Left ventricle myocardium inferior (tissue), 1 donor: ENCODE measurements at regions not wholly inside any gene's neighbourhood (a gene's known extent, or its start where the extent isn't known, plus 50 kb on each side); places are given as distances from the start of the nearest gene placed in this dataset.
"Not testable (repeated sequence)": the region's sequence is repeated elsewhere in the genome, so short reads cannot be mapped to it uniquely, and the experiment has no call there.

Source experiments
- DNase-seq: peaks from one replicate; pipeline ENCODE4 v3.0.0-alpha.2; 2020
- H3K27ac ChIP-seq: fragments of 200-600 bp; replicated peaks from 2 replicates; pipeline ENCODE4 v1.8.0; 2021
- H3K27me3 ChIP-seq: fragments of 200-600 bp; 2 replicates; pipeline ENCODE4 v1.8.0; 2021; ENCODE audit warnings: low read depth
- H3K36me3 ChIP-seq: fragments of 200-600 bp; 2 replicates; pipeline ENCODE4 v1.8.0; 2021
- H3K4me1 ChIP-seq: fragments of 200-600 bp; 2 replicates; pipeline ENCODE4 v1.8.0; 2021
- H3K4me3 ChIP-seq: fragments of 200-600 bp; 2 replicates; pipeline ENCODE4 v1.8.0; 2021; ENCODE audit warnings: mild to moderate bottlenecking, moderate library complexity
- H3K9me3 ChIP-seq: fragments of 200-600 bp; replicated peaks from 2 replicates; pipeline ENCODE4 v1.8.0; 2021
- intact Hi-C: fragments of 100-400 bp; cut with micrococcal nuclease; formaldehyde crosslinking; loops from one replicate; pipeline ENCODE4 v1.11.0; 2022
- TF ChIP-seq, protein P1 (sequence below): fragments of 200-600 bp; IDR thresholded peaks from 2 replicates; pipeline ENCODE4 v1.8.0; 2021; ENCODE audit warnings: antibody characterized with exemption, mild to moderate bottlenecking, borderline replicate concordance
- donor health status: DM: no; HTN: yes; CAD: no; lungs with severe emphysema.

- Histone ChIP-seq H3K27ac (no peak overlapping the region), H3K4me1 (no peaks in the 10 kb centered on the region), H3K4me3 (no peak overlapping the region), H3K27me3 (no peaks in the 10 kb centered on the region), H3K9me3 (no peaks in the 10 kb centered on the region), H3K36me3 (no peaks in the 10 kb centered on the region)
- intact Hi-C loops, result no loop called here
- TF ChIP-seq, protein P1, sequence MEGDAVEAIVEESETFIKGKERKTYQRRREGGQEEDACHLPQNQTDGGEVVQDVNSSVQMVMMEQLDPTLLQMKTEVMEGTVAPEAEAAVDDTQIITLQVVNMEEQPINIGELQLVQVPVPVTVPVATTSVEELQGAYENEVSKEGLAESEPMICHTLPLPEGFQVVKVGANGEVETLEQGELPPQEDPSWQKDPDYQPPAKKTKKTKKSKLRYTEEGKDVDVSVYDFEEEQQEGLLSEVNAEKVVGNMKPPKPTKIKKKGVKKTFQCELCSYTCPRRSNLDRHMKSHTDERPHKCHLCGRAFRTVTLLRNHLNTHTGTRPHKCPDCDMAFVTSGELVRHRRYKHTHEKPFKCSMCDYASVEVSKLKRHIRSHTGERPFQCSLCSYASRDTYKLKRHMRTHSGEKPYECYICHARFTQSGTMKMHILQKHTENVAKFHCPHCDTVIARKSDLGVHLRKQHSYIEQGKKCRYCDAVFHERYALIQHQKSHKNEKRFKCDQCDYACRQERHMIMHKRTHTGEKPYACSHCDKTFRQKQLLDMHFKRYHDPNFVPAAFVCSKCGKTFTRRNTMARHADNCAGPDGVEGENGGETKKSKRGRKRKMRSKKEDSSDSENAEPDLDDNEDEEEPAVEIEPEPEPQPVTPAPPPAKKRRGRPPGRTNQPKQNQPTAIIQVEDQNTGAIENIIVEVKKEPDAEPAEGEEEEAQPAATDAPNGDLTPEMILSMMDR, result no peak
- no peak for DNase-seq
Measured at GRCh38 chr10:64115471-64115870, 594.3 kb downstream of the REEP3 start.

GRCh38 chr10:64115908-64116643 is 594.9 kb downstream of the REEP3 start:
- Histone ChIP-seq H3K9me3 (no peaks in the 10 kb centered on the region), H3K27ac (no peak overlapping the region), H3K36me3 (no peaks in the 10 kb centered on the region), H3K4me3 (no peak overlapping the region), H3K4me1 (no peaks in the 10 kb centered on the region), H3K27me3 (no peaks in the 10 kb centered on the region)
- DNase-seq, result no peak
- TF ChIP-seq, protein P1, result peak; percentile 50
- intact Hi-C loops, result no loop called here

DNA sequence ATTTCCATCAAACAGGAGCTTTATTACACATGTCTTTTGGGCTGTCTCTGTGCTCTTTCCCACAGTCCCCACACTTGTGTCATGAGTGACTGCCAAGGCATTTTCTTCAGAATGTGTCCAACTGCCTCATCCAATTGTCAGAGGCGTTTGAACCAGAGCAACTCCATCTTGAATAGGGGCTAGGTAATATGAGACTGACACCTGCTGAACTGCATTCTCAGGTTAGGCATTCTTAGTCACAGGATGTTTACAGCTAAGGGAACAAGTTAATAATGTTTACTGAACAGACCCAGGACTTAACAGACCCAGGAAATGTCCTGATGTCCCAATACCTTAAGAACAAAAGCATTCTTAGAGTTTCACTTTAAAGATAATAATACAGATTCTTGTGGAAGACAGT is 595.5 kb downstream of the REEP3 start:
- no peaks in the 10 kb centered on the region for H3K27me3 ChIP-seq
- TF ChIP-seq, protein P1, result no peak
- no peak overlapping the region for H3K4me3 ChIP-seq
- intact Hi-C loops, result no loop called here
- DNase-seq, result no peak
- no peaks in the 10 kb centered on the region for H3K9me3 ChIP-seq
- no peaks in the 10 kb centered on the region for H3K4me1 ChIP-seq
- no peak overlapping the region for H3K27ac ChIP-seq
- H3K36me3 ChIP-seq, result no peaks in the 10 kb centered on the region

DNA sequence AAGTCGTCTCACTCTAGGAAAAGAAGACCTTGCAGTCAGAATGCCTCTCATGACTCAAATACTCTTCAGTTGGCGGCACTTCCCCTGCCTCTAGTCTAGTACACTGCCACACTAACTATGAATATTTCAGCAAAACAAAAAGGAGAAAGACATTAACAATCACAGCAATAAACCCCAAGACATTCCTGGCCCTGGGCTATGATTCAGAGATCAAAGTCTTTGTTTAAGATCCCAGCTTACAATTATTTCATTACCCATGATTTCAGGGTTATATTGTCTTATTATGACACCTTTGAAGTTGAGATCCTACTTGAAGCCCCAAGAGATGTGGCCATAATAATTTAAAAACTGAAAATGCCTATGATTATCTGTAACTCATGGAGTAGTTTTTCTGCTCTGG is 597.5 kb downstream of the REEP3 start:
- Histone ChIP-seq H3K9me3 (no peaks in the 10 kb centered on the region), H3K4me3 (no peak overlapping the region), H3K27me3 (no peaks in the 10 kb centered on the region), H3K4me1 (no peaks in the 10 kb centered on the region), H3K36me3 (no peaks in the 10 kb centered on the region), H3K27ac (no peak overlapping the region)
- no peak for DNase-seq
- TF ChIP-seq, protein P1, result no peak
- intact Hi-C loops, result no loop called here

DNA sequence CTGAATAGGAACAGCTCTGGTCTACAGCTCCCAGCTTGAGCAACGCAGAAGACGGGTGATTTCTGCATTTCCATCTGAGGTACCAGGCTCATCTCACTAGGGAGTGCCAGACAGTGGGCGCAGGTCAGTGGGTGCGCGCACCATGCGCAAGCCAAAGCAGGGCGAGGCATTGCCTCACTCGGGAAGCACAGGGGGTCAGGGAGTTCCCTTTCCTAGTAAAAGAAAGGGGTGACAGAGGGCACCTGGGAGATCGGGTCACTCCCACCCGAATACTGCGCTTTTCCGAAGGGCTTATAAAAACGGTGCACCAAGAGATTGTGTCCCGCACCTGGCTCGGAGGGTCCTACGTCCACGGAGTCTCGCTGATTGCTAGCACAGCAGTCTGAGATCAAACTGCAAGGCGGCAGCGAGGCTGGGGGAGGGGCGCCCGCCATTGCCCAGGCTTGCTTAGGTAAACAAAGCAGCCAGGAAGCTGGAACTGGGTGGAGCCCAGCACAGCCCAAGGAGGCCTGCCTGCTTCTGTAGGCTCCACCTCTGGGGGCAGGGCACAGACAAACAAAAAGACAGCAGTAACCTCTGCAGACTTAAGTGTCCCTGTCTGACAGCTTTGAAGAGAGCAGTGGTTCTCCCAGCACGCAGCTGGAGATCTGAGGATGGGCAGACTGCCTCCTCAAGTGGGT is 599.2 kb downstream of the REEP3 start:
- H3K9me3 ChIP-seq, H3K27ac ChIP-seq, H3K4me3 ChIP-seq, H3K36me3 ChIP-seq, H3K27me3 ChIP-seq, H3K4me1 ChIP-seq, DNase-seq, intact Hi-C loops: not testable (repeated sequence)

DNA sequence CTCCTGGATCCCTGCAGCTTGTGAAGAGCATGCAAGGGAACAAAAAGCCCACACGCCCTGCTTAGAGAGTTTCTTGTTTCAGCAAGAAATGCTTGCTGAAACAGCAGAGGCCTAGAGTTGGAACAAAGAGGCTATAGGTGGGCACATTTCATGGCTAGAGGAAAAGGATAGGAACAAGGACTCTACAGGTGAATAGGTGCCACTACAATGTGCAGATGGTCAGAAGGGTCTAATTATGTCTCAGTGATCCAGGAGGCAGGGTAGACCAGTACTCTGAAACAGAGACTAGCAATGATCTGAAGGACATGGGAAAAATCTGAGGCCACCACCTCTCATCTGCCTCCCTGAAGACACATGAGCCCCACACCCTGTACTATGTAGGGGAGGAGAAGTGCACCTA is 609.0 kb downstream of the REEP3 start:
- TF ChIP-seq, protein P1, result no peak
- Histone ChIP-seq H3K9me3 (no peaks in the 10 kb centered on the region), H3K27me3 (no peaks in the 10 kb centered on the region), H3K36me3 (no peaks in the 10 kb centered on the region), H3K4me3 (no peak overlapping the region), H3K4me1 (no peaks in the 10 kb centered on the region), H3K27ac (no peak overlapping the region)
- intact Hi-C loops, result no loop called here
- no peak for DNase-seq
